HCT116 (cell line): ENCODE measurements at regions not wholly inside any gene's neighbourhood (a gene's known extent, or its start where the extent isn't known, plus 50 kb on each side); places are given as distances from the start of the nearest gene placed in this dataset.

Experiments used
- ATAC-seq: fragments of 200-7000 bp; cut with Tn5 transposase; 2 replicates; pipeline ENCODE4 v1.9.1; 2020; ENCODE audit warnings: mild to moderate bottlenecking, moderate library complexity
- BruUV-seq: library from RNA; stranded (reverse); fragments of 400-500 nt; replicated peaks from 2 replicates; lab custom pipeline; 2021; lab: Mats Ljungman, UMichigan
- CTCF ChIA-PET: fragments of 300-600 bp; sonication (Branson Sonifier 250); formaldehyde crosslinking; loops from one replicate; lab custom pipeline; 2021; ENCODE audit warnings: antibody characterized with exemption; lab: Charles Lee
- POLR2A ChIA-PET: fragments of 300-600, 350-600 bp; sonication (Branson Sonifier 250); formaldehyde crosslinking; loops from one replicate; lab custom pipeline; 2021; ENCODE audit warnings: antibody characterized with exemption; lab: Charles Lee
- RAD21 ChIA-PET, 2 experiments: fragments of 300-600 bp; sonication (Branson Sonifier 250); formaldehyde crosslinking; loops; one replicate each; lab custom pipeline; 2023; ENCODE audit warnings: low total read pairs in 2 of 2; ENCODE audit not compliant: uncharacterized antibody in 2 of 2, unreplicated experiment in 2 of 2, low non-redundant PET in 1 of 2; lab: Charles Lee
- DNase-seq: peaks from one replicate; pipeline ENCODE4 v3.0.0-alpha.2; 2010; ENCODE audit warnings: low read depth, low spot score
- H2AFZ ChIP-seq: fragments of 200-600 bp; shearing (Covaris generic), sonication (generic); 2 replicates; pipeline ENCODE4 v1.6.1; 2017; ENCODE audit warnings: low read depth, mixed run types, mixed read lengths, antibody characterized with exemption, low read length; ENCODE audit not compliant: poor library complexity, severe bottlenecking
- H3K27ac ChIP-seq: 2 replicates; pipeline ENCODE4 v1.5.1; 2012; ENCODE audit warnings: low read depth, low read length
- H3K27me3 ChIP-seq: fragments of 200-600 bp; sonication (generic); 2 replicates; pipeline ENCODE4 v1.6.1; 2016; ENCODE audit warnings: mixed run types, low read length, mixed read lengths; ENCODE audit not compliant: insufficient read depth
- H3K36me3 ChIP-seq, 2 experiments: fragments of 200-500 bp in 1 of 2; fragments of 200-600 bp in 1 of 2; sonication (Bioruptor generic) in 1 of 2; sonication (generic) in 1 of 2; 2 replicates each; pipeline versions ENCODE4 v1.5.1 to v1.6.1; 2014 to 2016; ENCODE audit warnings: low read length in 2 of 2, inconsistent platforms in 1 of 2, mixed read lengths in 1 of 2, mixed run types in 1 of 2; ENCODE audit not compliant: insufficient read depth in 2 of 2, control insufficient read depth in 1 of 2
- H3K4me1 ChIP-seq, 2 experiments: fragments of 200-600 bp in 1 of 2; sonication (generic) in 1 of 2; 2 replicates each; pipeline versions ENCODE4 v1.5.1 to v1.6.1; 2012 to 2017; ENCODE audit warnings: low read length in 2 of 2, inconsistent platforms in 1 of 2, mild to moderate bottlenecking in 1 of 2, mixed read lengths in 1 of 2, mixed run types in 1 of 2, moderate library complexity in 1 of 2; ENCODE audit not compliant: insufficient read depth in 2 of 2, control insufficient read depth in 1 of 2
- H3K4me2 ChIP-seq: fragments of 200-600 bp; sonication (generic); 2 replicates; pipeline ENCODE4 v1.6.1; 2017; ENCODE audit warnings: mixed run types, low read length, mixed read lengths
- H3K4me3 ChIP-seq, 2 experiments: fragments of 200-600 bp in 1 of 2; sonication (generic) in 1 of 2; replicated peaks in 1 of 2; 2 replicates each; pipeline ENCODE4 v1.5.1; 2011 to 2016; ENCODE audit warnings: low read length in 2 of 2, control low read depth in 1 of 2, low read depth in 1 of 2, mild to moderate bottlenecking in 1 of 2, mixed read lengths in 1 of 2, mixed run types in 1 of 2
- H3K79me2 ChIP-seq: fragments of 200-600 bp; sonication (generic); 2 replicates; pipeline ENCODE4 v1.6.1; 2017; ENCODE audit warnings: mild to moderate bottlenecking, mixed run types, low read length, moderate library complexity, mixed read lengths; ENCODE audit not compliant: insufficient read depth
- H3K9ac ChIP-seq: fragments of 200-600 bp; sonication (generic); 2 replicates; pipeline ENCODE4 v1.6.1; 2016; ENCODE audit warnings: low read length, mixed read lengths
- H3K9me2 ChIP-seq: fragments of 200-600 bp; sonication (generic), shearing (Covaris generic); 2 replicates; pipeline ENCODE4 v1.6.1; 2017; ENCODE audit warnings: mixed run types, mild to moderate bottlenecking, moderate library complexity; ENCODE audit not compliant: insufficient read depth
- H3K9me3 ChIP-seq, 2 experiments: fragments of 200-500 bp in 1 of 2; fragments of 200-600 bp in 1 of 2; sonication (Bioruptor generic) in 1 of 2; sonication (generic) in 1 of 2; 2 replicates each; pipeline ENCODE4 v1.6.1; 2014 to 2017; ENCODE audit warnings: low read length in 2 of 2, mixed read lengths in 2 of 2, inconsistent platforms in 1 of 2, low read depth in 1 of 2, mild to moderate bottlenecking in 1 of 2, mixed run types in 1 of 2, moderate library complexity in 1 of 2; ENCODE audit not compliant: control insufficient read depth in 1 of 2, insufficient read depth in 1 of 2
- H4K20me1 ChIP-seq: fragments of 200-600 bp; sonication (generic), shearing (Covaris generic); 2 replicates; pipeline ENCODE4 v1.6.1; 2017; ENCODE audit warnings: mixed run types, mild to moderate bottlenecking, moderate library complexity; ENCODE audit not compliant: insufficient read depth
- ATF3 ChIP-seq: IDR thresholded peaks from 2 replicates; pipeline ENCODE4 v1.6.1; 2012
- CTCF ChIP-seq, 3 experiments: fragments of 200-600 bp in 1 of 3; sonication (generic) in 1 of 3; IDR thresholded peaks in 2 of 3; conservative IDR thresholded peaks in 1 of 3; 2 replicates each; pipeline ENCODE4 v1.5.1; 2012 to 2017; ENCODE audit warnings: low read depth in 2 of 3, low read length in 2 of 3, antibody characterized with exemption in 1 of 3, borderline replicate concordance in 1 of 3, control low read depth in 1 of 3, mild to moderate bottlenecking in 1 of 3, mixed read lengths in 1 of 3, mixed run types in 1 of 3, moderate library complexity in 1 of 3; ENCODE audit not compliant: insufficient read depth in 1 of 3
- ELF1 ChIP-seq: IDR thresholded peaks from 2 replicates; pipeline ENCODE4 v1.6.1; 2012; ENCODE audit warnings: low read depth, borderline replicate concordance
- EZH2 ChIP-seq: fragments of 200-600 bp; sonication (generic); IDR thresholded peaks from 2 replicates; pipeline ENCODE4 v1.6.1; 2017; ENCODE audit warnings: antibody characterized with exemption, mixed run types
- EZH2phosphoT487 ChIP-seq: fragments of 200-600 bp; IDR thresholded peaks from 2 replicates; pipeline ENCODE4 v1.6.1; 2018; ENCODE audit warnings: antibody characterized with exemption, borderline replicate concordance
- FOSL1 ChIP-seq: IDR thresholded peaks from 2 replicates; pipeline ENCODE4 v1.6.1; 2012; ENCODE audit warnings: low read depth
- MAX ChIP-seq: IDR thresholded peaks from 2 replicates; pipeline ENCODE4 v1.6.1; 2012
- POLR2A ChIP-seq: IDR thresholded peaks from 2 replicates; pipeline ENCODE4 v1.7.0; 2011; ENCODE audit warnings: borderline replicate concordance; ENCODE audit not compliant: insufficient read depth, insufficient read length; ENCODE audit errors: extremely low read depth
- POLR2AphosphoS5 ChIP-seq: IDR thresholded peaks from 2 replicates; pipeline ENCODE4 v1.6.1; 2011; ENCODE audit warnings: mild to moderate bottlenecking, low read depth, low read length, moderate library complexity
- RAD21 ChIP-seq: IDR thresholded peaks from 2 replicates; pipeline ENCODE4 v1.6.1; 2012; ENCODE audit warnings: low read depth, mild to moderate bottlenecking
- REST ChIP-seq: IDR thresholded peaks from 2 replicates; pipeline ENCODE4 v1.6.1; 2012; ENCODE audit warnings: low read depth
- SIN3A ChIP-seq: IDR thresholded peaks from 2 replicates; pipeline ENCODE4 v1.6.1; 2012; ENCODE audit warnings: low read depth
- SP1 ChIP-seq: IDR thresholded peaks from 2 replicates; pipeline ENCODE4 v1.6.1; 2012; ENCODE audit warnings: low read depth
- SRF ChIP-seq: IDR thresholded peaks from 2 replicates; pipeline ENCODE4 v1.6.1; 2012; ENCODE audit warnings: low read depth
- TCF7L2 ChIP-seq: IDR thresholded peaks from 2 replicates; pipeline ENCODE4 v1.7.0; 2011; ENCODE audit warnings: borderline replicate concordance, inconsistent platforms; ENCODE audit not compliant: insufficient read depth, insufficient read length; ENCODE audit errors: extremely low read depth
- YY1 ChIP-seq: IDR thresholded peaks from 2 replicates; pipeline ENCODE4 v1.6.1; 2011; ENCODE audit warnings: low read length, low read depth, moderate library complexity, mild to moderate bottlenecking; ENCODE audit not compliant: insufficient replicate concordance; ENCODE audit errors: extremely low read depth
- ZBTB33 ChIP-seq: IDR thresholded peaks from 2 replicates; pipeline ENCODE4 v1.6.1; 2011; ENCODE audit warnings: mild to moderate bottlenecking, low read length, moderate library complexity; ENCODE audit not compliant: insufficient replicate concordance; ENCODE audit errors: extremely low read depth
- ZNF274 ChIP-seq: fragments of 200-500 bp; sonication (Bioruptor generic); IDR thresholded peaks from 2 replicates; pipeline ENCODE4 v1.6.1; 2014; ENCODE audit warnings: mild to moderate bottlenecking, low read depth, low read length, inconsistent platforms
- intact Hi-C: fragments of 100-400 bp; cut with micrococcal nuclease; formaldehyde crosslinking; loops from 2 replicates; pipeline ENCODE4 v1.10.0; 2022

- POLR2A ChIA-PET = no interaction called here
Observed at GRCh38 chr12:74599932-74600331, 62.3 kb downstream of the ATXN7L3B start.

More at GRCh38 chr12:74599932-74600331, 62.3 kb downstream of the ATXN7L3B start:
- Histone ChIP-seq H3K36me3 (no peaks in the 10 kb centered on the region), H3K27me3 (no peaks in the 10 kb centered on the region), H3K4me1 (no peaks in the 10 kb centered on the region), H4K20me1 (no peaks in the 10 kb centered on the region), H2AFZ (no peak overlapping the region), H3K9ac (no peak overlapping the region), H3K9me2 (no peaks in the 10 kb centered on the region), H3K9me3 (no peaks in the 10 kb centered on the region), H3K79me2 (no peaks in the 10 kb centered on the region), H3K4me2 (no peak overlapping the region), H3K27ac (no peak overlapping the region), H3K4me3 (no peak overlapping the region)
- ChIA-PET CTCF (no interaction called here), RAD21 (no interaction called here)
- BruUV-seq = no TSS peak
- intact Hi-C loops = no loop called here
- no peak for ATAC-seq
- no peak for DNase-seq
- TF ChIP-seq ZNF274 (no peak), MAX (no peak), SP1 (no peak), EZH2phosphoT487 (no peak), YY1 (no peak), POLR2AphosphoS5 (no peak), ATF3 (no peak), SRF (no peak), POLR2A (no peak), ELF1 (no peak), ZBTB33 (no peak), FOSL1 (no peak), REST (no peak), SIN3A (no peak), CTCF (IDR thresholded peaks at IDR 0.05 in 2 of 3, conservative IDR thresholded peaks at IDR 0.05 in 1 of 3; ENCODE audit: borderline replicate concordance in 1 of 3, insufficient read depth in 1 of 3, low read depth in 2 of 3, low read length in 2 of 3) (no peak), RAD21 (no peak), TCF7L2 (no peak), EZH2 (no peak)
